ENCODE measurements at regions not wholly inside any gene's neighbourhood (a gene's known extent, or its start where the extent isn't known, plus 50 kb on each side); places are given as distances from the start of the nearest gene placed in this dataset.

DNA sequence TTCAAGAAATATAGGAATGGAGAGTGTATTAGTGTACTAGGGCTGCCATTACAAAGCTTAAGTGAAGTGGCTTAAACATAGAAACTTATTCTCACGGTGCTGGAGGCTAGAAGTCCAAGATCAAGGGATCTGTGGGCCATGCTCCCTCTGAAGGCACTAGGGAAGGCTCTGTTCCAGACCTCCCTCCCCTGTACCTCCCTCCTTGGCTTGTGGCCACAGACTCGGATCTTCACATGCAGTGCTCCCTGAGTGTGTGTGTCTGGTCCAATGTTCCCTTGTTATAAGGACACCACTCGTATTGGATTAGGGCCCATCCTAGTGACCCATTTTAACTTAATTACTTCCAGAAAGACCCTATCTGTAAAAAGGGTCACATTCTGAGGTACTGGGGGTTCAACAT is 225.6 kb downstream of the VRK1 start:
- no peak for DNase-seq (ENCODE audit: low read depth)
- TF ChIP-seq, protein P1, sequence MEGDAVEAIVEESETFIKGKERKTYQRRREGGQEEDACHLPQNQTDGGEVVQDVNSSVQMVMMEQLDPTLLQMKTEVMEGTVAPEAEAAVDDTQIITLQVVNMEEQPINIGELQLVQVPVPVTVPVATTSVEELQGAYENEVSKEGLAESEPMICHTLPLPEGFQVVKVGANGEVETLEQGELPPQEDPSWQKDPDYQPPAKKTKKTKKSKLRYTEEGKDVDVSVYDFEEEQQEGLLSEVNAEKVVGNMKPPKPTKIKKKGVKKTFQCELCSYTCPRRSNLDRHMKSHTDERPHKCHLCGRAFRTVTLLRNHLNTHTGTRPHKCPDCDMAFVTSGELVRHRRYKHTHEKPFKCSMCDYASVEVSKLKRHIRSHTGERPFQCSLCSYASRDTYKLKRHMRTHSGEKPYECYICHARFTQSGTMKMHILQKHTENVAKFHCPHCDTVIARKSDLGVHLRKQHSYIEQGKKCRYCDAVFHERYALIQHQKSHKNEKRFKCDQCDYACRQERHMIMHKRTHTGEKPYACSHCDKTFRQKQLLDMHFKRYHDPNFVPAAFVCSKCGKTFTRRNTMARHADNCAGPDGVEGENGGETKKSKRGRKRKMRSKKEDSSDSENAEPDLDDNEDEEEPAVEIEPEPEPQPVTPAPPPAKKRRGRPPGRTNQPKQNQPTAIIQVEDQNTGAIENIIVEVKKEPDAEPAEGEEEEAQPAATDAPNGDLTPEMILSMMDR (IDR thresholded peaks at IDR 0.05; ENCODE audit: control insufficient read depth, insufficient read depth, low read depth, low read length, missing control alignments), result no peak

DNA sequence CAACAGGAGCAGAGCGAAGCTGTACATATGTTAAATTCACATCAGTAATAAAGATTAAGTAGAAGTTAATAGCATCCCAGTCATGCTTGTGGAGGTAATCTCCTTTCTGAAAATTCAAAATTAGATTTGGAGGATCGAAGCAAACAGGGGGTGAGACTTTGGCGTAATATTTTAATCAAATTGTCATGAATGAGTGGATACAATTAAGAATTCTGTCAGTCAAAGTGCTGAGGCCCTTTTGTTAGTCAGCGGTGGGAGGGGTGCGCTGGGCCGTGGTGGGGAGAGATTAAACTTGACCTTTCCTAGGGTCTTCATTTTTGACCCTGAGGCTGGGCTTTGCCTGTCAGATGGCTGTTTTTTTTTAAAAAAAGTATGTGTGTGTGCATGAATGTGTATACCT is 226.7 kb downstream of the VRK1 start:
- DNase-seq (ENCODE audit: low read depth), result no peak

More for the DNA sequence above, 225.6 kb downstream of the VRK1 start:
- H3K4me3 ChIP-seq (ENCODE audit: control insufficient read depth, low read depth, low read length), result no peak overlapping the region

DNA sequence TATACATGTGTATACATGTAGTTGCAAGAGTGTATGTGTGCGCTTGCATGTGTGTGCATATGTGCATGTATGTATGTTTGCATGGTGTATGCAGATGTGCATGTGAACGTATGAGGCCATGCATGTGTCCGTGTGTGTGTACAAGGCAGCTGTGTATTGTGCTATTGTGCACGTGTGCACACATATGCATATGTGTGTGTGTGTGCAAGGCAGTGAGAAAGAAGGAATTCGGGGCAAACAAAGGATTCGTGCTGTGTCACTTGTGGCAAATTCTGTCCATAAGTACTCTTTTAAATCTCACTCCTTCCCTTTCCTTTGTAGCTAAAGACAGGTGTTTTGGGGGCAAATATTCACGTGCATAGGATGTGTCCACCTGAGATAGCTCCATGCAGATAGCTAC is 227.1 kb downstream of the VRK1 start:
- DNase-seq (ENCODE audit: low read depth), result no peak
- no peak overlapping the region for H3K4me3 ChIP-seq (ENCODE audit: control insufficient read depth, low read depth, low read length)
- TF ChIP-seq, protein P1 (IDR thresholded peaks at IDR 0.05; ENCODE audit: control insufficient read depth, insufficient read depth, low read depth, low read length, missing control alignments), result no peak

More for the DNA sequence above, 226.7 kb downstream of the VRK1 start:
- no peak overlapping the region for H3K4me3 ChIP-seq (ENCODE audit: control insufficient read depth, low read depth, low read length)
- TF ChIP-seq, protein P1 (IDR thresholded peaks at IDR 0.05; ENCODE audit: control insufficient read depth, insufficient read depth, low read depth, low read length, missing control alignments), result no peak

DNA sequence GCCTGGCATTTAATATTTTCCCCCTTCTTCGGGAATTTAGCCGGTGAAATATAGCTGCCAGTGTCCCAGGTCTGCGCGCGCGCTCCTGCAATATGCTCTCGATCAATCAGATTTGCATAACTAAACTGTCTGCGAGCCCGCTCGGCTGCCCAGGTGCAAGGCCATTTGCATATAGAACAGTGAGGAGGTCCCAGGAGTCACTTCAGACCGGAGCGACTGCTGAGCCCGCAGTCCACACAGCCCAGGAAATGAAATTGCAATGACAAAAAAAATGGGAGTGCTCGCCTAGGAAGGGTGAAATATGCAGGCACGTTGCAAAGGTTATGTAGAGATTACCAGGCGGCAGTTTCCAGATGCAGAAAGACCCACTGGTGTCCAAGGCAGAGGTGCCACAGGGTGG is 228.5 kb downstream of the VRK1 start:
- DNase-seq (ENCODE audit: low read depth), result no peak
- TF ChIP-seq, protein P1 (IDR thresholded peaks at IDR 0.05; ENCODE audit: control insufficient read depth, insufficient read depth, low read depth, low read length, missing control alignments), result no peak
- no peak overlapping the region for H3K4me3 ChIP-seq (ENCODE audit: control insufficient read depth, low read depth, low read length)

DNA sequence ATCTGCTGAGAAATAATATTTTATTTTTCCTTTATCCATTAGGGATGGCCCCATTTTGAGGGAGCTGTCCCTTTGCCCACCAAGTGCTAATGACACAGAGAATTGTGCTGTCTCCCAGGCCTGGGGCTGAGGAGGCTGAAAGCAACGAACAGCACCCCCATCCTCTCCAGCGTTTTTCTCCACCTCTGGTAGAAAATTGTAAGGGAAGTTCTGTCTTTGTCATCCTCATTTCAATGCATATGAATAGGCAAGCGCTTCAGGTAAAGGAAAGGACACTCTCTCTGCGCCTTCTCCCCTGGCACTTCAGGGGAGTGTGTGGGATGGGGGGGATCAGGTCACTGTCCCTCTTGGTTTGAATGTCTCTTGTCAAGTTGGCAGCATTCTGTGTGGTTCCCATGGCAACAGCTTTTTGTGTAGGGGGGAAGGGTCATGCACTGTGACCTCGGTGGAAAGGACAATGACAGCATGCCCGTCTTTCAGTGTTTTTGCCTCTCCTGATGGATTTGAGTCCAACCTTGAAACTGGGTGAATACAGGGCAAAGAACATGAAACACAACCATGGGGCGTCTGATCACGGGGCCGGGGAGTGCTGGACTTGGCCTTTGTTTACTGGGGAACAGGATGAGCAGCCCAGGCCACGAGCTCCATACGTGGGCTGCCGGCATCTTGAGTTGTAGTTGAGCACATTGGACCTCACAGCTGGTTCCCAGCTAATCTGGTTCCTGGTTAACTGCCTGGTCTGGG is 230.2 kb downstream of the VRK1 start:
- TF ChIP-seq, protein P1 (IDR thresholded peaks at IDR 0.05; ENCODE audit: control insufficient read depth, insufficient read depth, low read depth, low read length, missing control alignments), result no peak
- H3K4me3 ChIP-seq (ENCODE audit: control insufficient read depth, low read depth, low read length), result no peak overlapping the region
- no peak for DNase-seq (ENCODE audit: low read depth)

DNA sequence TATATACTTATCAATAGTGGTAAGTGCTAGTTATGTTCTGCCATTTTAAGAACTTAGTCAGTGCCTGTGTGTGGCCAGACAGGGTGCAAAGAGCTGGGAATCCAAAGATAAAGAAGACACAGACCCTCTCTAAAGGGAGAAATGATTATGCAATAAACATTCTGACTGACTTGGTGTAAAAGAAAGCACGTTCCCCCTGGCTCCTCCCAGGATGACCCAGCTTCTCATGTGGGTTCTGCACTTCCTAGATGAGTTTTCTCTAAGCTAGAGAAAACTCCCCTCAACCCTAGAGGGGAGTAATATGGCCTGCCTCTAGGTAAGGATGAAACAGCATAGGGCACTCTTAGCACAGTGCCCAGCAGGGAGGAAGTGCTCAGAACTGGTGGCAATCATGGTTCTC is 231.2 kb downstream of the VRK1 start:
- no peak for DNase-seq (ENCODE audit: low read depth)

More for the DNA sequence above, 231.2 kb downstream of the VRK1 start:
- TF ChIP-seq, protein P1 (IDR thresholded peaks at IDR 0.05; ENCODE audit: control insufficient read depth, insufficient read depth, low read depth, low read length, missing control alignments), result no peak
- no peak overlapping the region for H3K4me3 ChIP-seq (ENCODE audit: control insufficient read depth, low read depth, low read length)

Data from AG09309 (cell line).